Ishikawa (cell line): ENCODE measurements at regions not wholly inside any gene's neighbourhood (a gene's known extent, or its start where the extent isn't known, plus 50 kb on each side); places are given as distances from the start of the nearest gene placed in this dataset.

Experiments used
- CEBPB ChIP-seq: IDR thresholded peaks from 2 replicates; pipeline ENCODE4 v1.6.1; 2012
- CREB1 ChIP-seq: IDR thresholded peaks from 2 replicates; pipeline ENCODE4 v1.6.1; 2012; ENCODE audit warnings: low read depth
- EGR1 ChIP-seq: IDR thresholded peaks from 2 replicates; pipeline ENCODE4 v1.6.1; 2012
- EP300 ChIP-seq: IDR thresholded peaks from 2 replicates; pipeline ENCODE4 v1.6.1; 2012; ENCODE audit warnings: borderline replicate concordance
- FOXM1 ChIP-seq: IDR thresholded peaks from 2 replicates; pipeline ENCODE4 v1.6.1; 2012; ENCODE audit warnings: low read depth, borderline replicate concordance
- MAX ChIP-seq: IDR thresholded peaks from 2 replicates; pipeline ENCODE4 v1.6.1; 2012
- NFIC ChIP-seq: IDR thresholded peaks from 2 replicates; pipeline ENCODE4 v1.6.1; 2012
- RAD21 ChIP-seq: IDR thresholded peaks from 2 replicates; pipeline ENCODE4 v1.6.1; 2012; ENCODE audit warnings: low read depth
- REST ChIP-seq: IDR thresholded peaks from 2 replicates; pipeline ENCODE4 v1.6.1; 2012; ENCODE audit warnings: low read depth, mild to moderate bottlenecking
- TAF1 ChIP-seq: IDR thresholded peaks from 2 replicates; pipeline ENCODE4 v1.6.1; 2012; ENCODE audit warnings: low read depth, mild to moderate bottlenecking
- TCF12 ChIP-seq: IDR thresholded peaks from 2 replicates; pipeline ENCODE4 v1.6.1; 2012; ENCODE audit warnings: low read depth
- TEAD4 ChIP-seq: IDR thresholded peaks from 2 replicates; pipeline ENCODE4 v1.6.1; 2012
- USF1 ChIP-seq: IDR thresholded peaks from 2 replicates; pipeline ENCODE4 v1.6.1; 2012
- YY1 ChIP-seq: IDR thresholded peaks from 2 replicates; pipeline ENCODE4 v1.6.1; 2012; ENCODE audit warnings: low read depth
- ZBTB7A ChIP-seq: IDR thresholded peaks from 2 replicates; pipeline ENCODE4 v1.6.1; 2012; ENCODE audit warnings: low read depth

- TF ChIP-seq YY1 (no peak), CEBPB (no peak), EP300 (no peak), ZBTB7A (no peak), MAX (no peak), USF1 (no peak), TAF1 (no peak), EGR1 (no peak), RAD21 (no peak), TCF12 (no peak)
Observed at GRCh38 chr4:126446917-126447316, 1132.2 kb downstream of the FAT4 start.

GRCh38 chr4:126448086-126448845, 1133.5 kb downstream of the FAT4 start:
- TF ChIP-seq NFIC: no peak
- TF ChIP-seq ZBTB7A: no peak
- no peak for TF ChIP-seq RAD21
- no peak for TF ChIP-seq CREB1
- no peak for TF ChIP-seq MAX
- no peak for TF ChIP-seq EP300
- TF ChIP-seq YY1: no peak
- no peak for TF ChIP-seq USF1
- no peak for TF ChIP-seq TAF1

GRCh38 chr4:126451237-126451873, 1136.6 kb downstream of the FAT4 start:
- TF ChIP-seq TCF12 (no peak), YY1 (no peak), TEAD4 (no peak), CEBPB (no peak), CREB1 (no peak), RAD21 (no peak), EGR1 (no peak), FOXM1 (no peak), ZBTB7A (no peak)

- no peak for TF ChIP-seq CREB1
- no peak for TF ChIP-seq EP300
- no peak for TF ChIP-seq NFIC
- TF ChIP-seq CEBPB: no peak
- TF ChIP-seq FOXM1: no peak
- no peak for TF ChIP-seq RAD21
- TF ChIP-seq TAF1: no peak
- no peak for TF ChIP-seq ZBTB7A
- TF ChIP-seq USF1: no peak
- TF ChIP-seq REST: no peak
- TF ChIP-seq MAX: no peak
Observed at GRCh38 chr4:126455865-126456264, 1141.1 kb downstream of the FAT4 start.

- TF ChIP-seq EP300 (no peak), CREB1 (no peak), TEAD4 (no peak), FOXM1 (no peak), RAD21 (no peak), NFIC (no peak), ZBTB7A (no peak), USF1 (no peak), TCF12 (no peak), CEBPB (no peak), TAF1 (no peak)
Observed at GRCh38 chr4:126458993-126459392, 1144.2 kb downstream of the FAT4 start.

GRCh38 chr4:126465341-126465740, 1150.6 kb downstream of the FAT4 start:
- TF ChIP-seq TAF1 (no peak), CREB1 (no peak), ZBTB7A (no peak), TEAD4 (no peak), FOXM1 (no peak), EP300 (no peak), EGR1 (no peak), NFIC (no peak), CEBPB (no peak), TCF12 (no peak), USF1 (no peak), RAD21 (no peak), YY1 (no peak), MAX (no peak), REST (no peak)
